Neural cell (in vitro differentiated cells): ENCODE measurements at regions not wholly inside any gene's neighbourhood (a gene's known extent, or its start where the extent isn't known, plus 50 kb on each side); places are given as distances from the start of the nearest gene placed in this dataset.

Source experiments
- H2AFZ ChIP-seq: fragments of 200-600, 300-800 bp; sonication (generic), shearing (Covaris generic); 2 replicates; pipeline ENCODE4 v1.6.0; 2014; ENCODE audit warnings: low read depth, mild to moderate bottlenecking, antibody characterized with exemption, low read length, moderate library complexity
- H3F3A ChIP-seq: fragments of 200-600 bp; shearing (Covaris generic); 2 replicates; pipeline ENCODE4 v1.6.1; 2016; ENCODE audit warnings: mild to moderate bottlenecking, moderate library complexity, mixed read lengths, antibody characterized with exemption, low read length; ENCODE audit not compliant: insufficient read depth, poor library complexity, severe bottlenecking
- H3K27ac ChIP-seq: fragments of 200-600, 300-800 bp; sonication (generic), shearing (Covaris generic); 2 replicates; pipeline ENCODE4 v1.5.1; 2014; ENCODE audit warnings: mild to moderate bottlenecking, low read length, moderate library complexity
- H3K27me3 ChIP-seq: fragments of 300-800, 200-600 bp; sonication (generic), shearing (Covaris generic); 2 replicates; pipeline ENCODE4 v1.6.0; 2014; ENCODE audit warnings: mild to moderate bottlenecking, low read depth, low read length, moderate library complexity; ENCODE audit not compliant: insufficient read depth
- H3K36me3 ChIP-seq: fragments of 300-800, 200-600 bp; sonication (generic), shearing (Covaris generic); 2 replicates; pipeline ENCODE4 v1.5.1; 2014; ENCODE audit warnings: mild to moderate bottlenecking, antibody characterized with exemption, low read length, moderate library complexity; ENCODE audit not compliant: insufficient read depth
- H3K4me2 ChIP-seq: fragments of 300-800, 200-600 bp; sonication (generic), shearing (Covaris generic); 2 replicates; pipeline ENCODE4 v1.6.0; 2014; ENCODE audit warnings: mild to moderate bottlenecking, low read length
- H3K4me3 ChIP-seq: fragments of 300-800, 200-600 bp; sonication (generic), shearing (Covaris generic); 2 replicates; pipeline ENCODE4 v1.5.1; 2014; ENCODE audit warnings: mild to moderate bottlenecking, low read length, moderate library complexity
- H3K79me2 ChIP-seq: fragments of 200-600 bp; shearing (Covaris generic); replicated peaks from 2 replicates; pipeline ENCODE4 v1.6.0; 2014; ENCODE audit warnings: mild to moderate bottlenecking, low read length, moderate library complexity; ENCODE audit not compliant: insufficient read depth
- H3K9ac ChIP-seq: fragments of 300-800, 200-600 bp; sonication (generic), shearing (Covaris generic); 2 replicates; pipeline ENCODE4 v1.6.1; 2016; ENCODE audit warnings: mild to moderate bottlenecking, low read length, mixed read lengths
- H3K9me2 ChIP-seq: fragments of 200-600 bp; shearing (Covaris generic); 2 replicates; pipeline ENCODE4 v1.6.1; 2016; ENCODE audit warnings: mild to moderate bottlenecking, low read length, mixed read lengths; ENCODE audit not compliant: insufficient read depth
- H3K9me3 ChIP-seq: fragments of 200-600, 300-800 bp; sonication (generic), shearing (Covaris generic); 2 replicates; pipeline ENCODE4 v1.6.1; 2016; ENCODE audit warnings: mild to moderate bottlenecking, mixed run types, low read length, moderate library complexity, mixed read lengths
- H4K20me1 ChIP-seq: fragments of 200-600 bp; shearing (Covaris generic); 2 replicates; pipeline ENCODE4 v1.6.1; 2016; ENCODE audit warnings: mild to moderate bottlenecking, mixed run types; ENCODE audit not compliant: insufficient read depth
- EP300 ChIP-seq: fragments of 450-650 bp; conservative IDR thresholded peaks from 2 replicates; pipeline ENCODE4 v1.6.1; 2014; ENCODE audit warnings: antibody characterized with exemption, mild to moderate bottlenecking, moderate library complexity; ENCODE audit not compliant: poor library complexity, severe bottlenecking
- EZH2 ChIP-seq: fragments of 200-600, 300-800 bp; shearing (Covaris generic), sonication (generic); IDR thresholded peaks from 2 replicates; pipeline ENCODE4 v1.6.1; 2014; ENCODE audit warnings: antibody characterized with exemption, low read length, borderline replicate concordance, mild to moderate bottlenecking; ENCODE audit not compliant: insufficient read depth, poor library complexity, severe bottlenecking
- MXI1 ChIP-seq: fragments of 450-650 bp; conservative IDR thresholded peaks from 2 replicates; pipeline ENCODE4 v1.6.1; 2014; ENCODE audit warnings: antibody characterized with exemption, mild to moderate bottlenecking; ENCODE audit not compliant: poor library complexity, severe bottlenecking
- POLR2AphosphoS5 ChIP-seq: IDR thresholded peaks from 2 replicates; pipeline ENCODE4 v1.6.1; 2012
- RAD21 ChIP-seq: fragments of 450-650 bp; conservative IDR thresholded peaks from 2 replicates; pipeline ENCODE4 v1.6.1; 2014; ENCODE audit warnings: antibody characterized with exemption, mild to moderate bottlenecking, moderate library complexity
- REST ChIP-seq: IDR thresholded peaks from 2 replicates; pipeline ENCODE4 v1.6.1; 2012; ENCODE audit warnings: borderline replicate concordance
- SMC3 ChIP-seq: fragments of 450-650 bp; conservative IDR thresholded peaks from 2 replicates; pipeline ENCODE4 v1.6.1; 2014; ENCODE audit warnings: antibody characterized with exemption, mild to moderate bottlenecking, moderate library complexity; ENCODE audit not compliant: poor library complexity
- TAF1 ChIP-seq: IDR thresholded peaks from 2 replicates; pipeline ENCODE4 v1.6.1; 2012; ENCODE audit warnings: low read depth
- TF ChIP-seq, protein P1 (sequence below): fragments of 450-650 bp; IDR thresholded peaks from 2 replicates; pipeline ENCODE4 v1.5.1; 2014; ENCODE audit warnings: antibody characterized with exemption, mild to moderate bottlenecking, moderate library complexity; ENCODE audit not compliant: poor library complexity, severe bottlenecking

GRCh38 chr2:2614452-2614851, 283.4 kb upstream of the MYT1L start:
- peak overlapping the region; percentile 64 for H3K4me3 ChIP-seq

DNA sequence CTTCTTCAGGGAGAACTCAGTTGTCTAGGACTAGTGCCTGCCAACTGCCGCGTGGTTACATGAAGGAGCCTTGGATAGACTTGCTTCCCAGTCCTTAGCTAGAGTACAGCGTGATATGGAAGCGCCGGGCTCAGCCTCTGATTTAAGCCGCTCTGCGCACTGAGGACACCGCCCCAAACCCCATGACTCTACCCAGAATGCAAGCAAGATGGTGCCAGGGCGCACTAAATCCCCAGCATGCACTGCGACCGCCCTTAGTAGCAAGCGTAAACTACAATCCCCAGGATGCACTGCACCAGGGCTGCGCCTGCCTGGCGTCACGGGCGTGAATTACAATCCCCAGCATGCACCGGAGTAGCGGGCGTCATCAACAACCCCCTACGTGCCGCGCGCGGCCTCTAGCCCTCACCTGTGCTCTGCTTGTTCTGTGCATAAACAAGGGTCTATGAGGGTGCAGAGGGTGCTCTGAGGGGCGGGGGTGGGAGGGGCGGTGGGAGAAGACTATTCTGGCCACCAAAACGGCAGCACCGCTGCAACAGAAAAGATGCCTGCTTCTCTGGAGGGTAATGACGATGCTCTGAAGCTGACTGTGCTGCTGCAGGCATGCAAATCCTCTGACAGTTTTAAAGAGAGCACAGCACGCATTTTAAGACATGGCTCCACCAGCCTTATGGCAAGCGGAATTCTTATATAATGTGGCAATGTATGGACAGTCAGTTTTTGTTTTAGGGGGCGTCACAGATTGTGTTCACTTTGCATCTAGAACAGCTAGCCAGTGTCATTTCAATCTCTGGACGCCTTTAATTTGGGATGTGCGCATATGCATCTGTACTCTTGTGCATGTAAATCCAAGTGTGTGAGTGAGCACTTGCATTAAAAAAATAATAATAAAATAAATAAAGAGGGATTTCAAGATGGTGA, 282.5 kb upstream of the MYT1L start:
- H3K9ac ChIP-seq, result peak overlapping the region; percentile 80
- peak; percentile 98 for TF ChIP-seq POLR2AphosphoS5
- TF ChIP-seq REST, result peak; percentile 47
- peak; percentile 56 for TF ChIP-seq SMC3
- TF ChIP-seq EZH2, result no peak
- peak; percentile 58 for TF ChIP-seq MXI1
- TF ChIP-seq EP300, result peak; percentile 68
- no peak for TF ChIP-seq RAD21
- TF ChIP-seq TAF1, result peak; percentile 79

More at GRCh38 chr2:2614452-2614851, 283.4 kb upstream of the MYT1L start:
- TF ChIP-seq, protein P1, sequence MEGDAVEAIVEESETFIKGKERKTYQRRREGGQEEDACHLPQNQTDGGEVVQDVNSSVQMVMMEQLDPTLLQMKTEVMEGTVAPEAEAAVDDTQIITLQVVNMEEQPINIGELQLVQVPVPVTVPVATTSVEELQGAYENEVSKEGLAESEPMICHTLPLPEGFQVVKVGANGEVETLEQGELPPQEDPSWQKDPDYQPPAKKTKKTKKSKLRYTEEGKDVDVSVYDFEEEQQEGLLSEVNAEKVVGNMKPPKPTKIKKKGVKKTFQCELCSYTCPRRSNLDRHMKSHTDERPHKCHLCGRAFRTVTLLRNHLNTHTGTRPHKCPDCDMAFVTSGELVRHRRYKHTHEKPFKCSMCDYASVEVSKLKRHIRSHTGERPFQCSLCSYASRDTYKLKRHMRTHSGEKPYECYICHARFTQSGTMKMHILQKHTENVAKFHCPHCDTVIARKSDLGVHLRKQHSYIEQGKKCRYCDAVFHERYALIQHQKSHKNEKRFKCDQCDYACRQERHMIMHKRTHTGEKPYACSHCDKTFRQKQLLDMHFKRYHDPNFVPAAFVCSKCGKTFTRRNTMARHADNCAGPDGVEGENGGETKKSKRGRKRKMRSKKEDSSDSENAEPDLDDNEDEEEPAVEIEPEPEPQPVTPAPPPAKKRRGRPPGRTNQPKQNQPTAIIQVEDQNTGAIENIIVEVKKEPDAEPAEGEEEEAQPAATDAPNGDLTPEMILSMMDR, result no peak
- TF ChIP-seq MXI1 (no peak), RAD21 (no peak), EZH2 (no peak), SMC3 (no peak), TAF1 (no peak), POLR2AphosphoS5 (no peak), EP300 (no peak), REST (no peak)
- Histone ChIP-seq H3K9ac (peak overlapping the region; percentile 80), H3K9me2 (no peaks in the 10 kb centered on the region), H3K27ac (peak overlapping the region; percentile 90), H3F3A (no peaks in the 10 kb centered on the region), H3K27me3 (no peaks in the 10 kb centered on the region), H3K4me2 (no peak overlapping the region), H3K36me3 (no peaks in the 10 kb centered on the region), H3K9me3 (no peaks in the 10 kb centered on the region), H2AFZ (no peak overlapping the region), H3K79me2 (no peaks in the 10 kb centered on the region), H4K20me1 (no peaks in the 10 kb centered on the region)

More for the DNA sequence above, 282.5 kb upstream of the MYT1L start:
- Histone ChIP-seq H3K79me2 (no peaks in the 10 kb centered on the region), H3F3A (no peaks in the 10 kb centered on the region), H3K9me3 (no peaks in the 10 kb centered on the region), H3K4me2 (peak overlapping the region; percentile 63), H2AFZ (peak overlapping the region; percentile 71), H4K20me1 (no peaks in the 10 kb centered on the region), H3K27me3 (no peaks in the 10 kb centered on the region), H3K36me3 (no peaks in the 10 kb centered on the region), H3K4me3 (peak overlapping the region; percentile 64), H3K9me2 (no peaks in the 10 kb centered on the region), H3K27ac (peak overlapping the region; percentile 90)
